ENCODE measurements at regions not wholly inside any gene's neighbourhood (a gene's known extent, or its start where the extent isn't known, plus 50 kb on each side); places are given as distances from the start of the nearest gene placed in this dataset.

- Mint-ChIP-seq H3K27me3 (peaks cover 18% of the 10 kb centered on the region), H3K4me1 (no peaks in the 10 kb centered on the region), H3K9me3 (no peaks in the 10 kb centered on the region), H3K4me3 (no peak overlapping the region), H3K27ac (no peak overlapping the region)
- ATAC-seq (no peak), DNase-seq (no peak)
These were observed 362.1 kb downstream of the EFNB2 start for GRCh38 chr13:106173346-106173745.

GRCh38 chr13:106172176-106172905 lies 363.1 kb downstream of the EFNB2 start:
- Mint-ChIP-seq H3K9me3 (no peaks in the 10 kb centered on the region), H3K27me3 (peaks cover 28% of the 10 kb centered on the region), H3K4me1 (no peaks in the 10 kb centered on the region), H3K27ac (no peak overlapping the region), H3K4me3 (no peak overlapping the region)
- ATAC-seq (no peak), DNase-seq (no peak)

GRCh38 chr13:106163426-106163825 lies 372.0 kb downstream of the EFNB2 start:
- Mint-ChIP-seq H3K4me3 (no peak overlapping the region), H3K27me3 (peaks cover 14% of the 10 kb centered on the region), H3K4me1 (no peaks in the 10 kb centered on the region), H3K27ac (no peak overlapping the region), H3K9me3 (peaks cover 0 to 6% of the 10 kb centered on the region in 2 donors)
- no peak for ATAC-seq
- no peak for DNase-seq

GRCh38 chr13:106161146-106161545 lies 374.3 kb downstream of the EFNB2 start:
- DNase-seq (no peak), ATAC-seq (no peak)
- peaks cover 0 to 6% of the 10 kb centered on the region in 2 donors for H3K9me3 Mint-ChIP-seq
- H3K4me1 Mint-ChIP-seq: no peaks in the 10 kb centered on the region
- no peaks in the 10 kb centered on the region for H3K27me3 Mint-ChIP-seq
- H3K27ac Mint-ChIP-seq: no peak overlapping the region
- H3K4me3 Mint-ChIP-seq: no peak overlapping the region

GRCh38 chr13:106159295-106160195 lies 375.9 kb downstream of the EFNB2 start:
- no peak overlapping the region for H3K4me3 Mint-ChIP-seq
- no peaks in the 10 kb centered on the region for H3K4me1 Mint-ChIP-seq
- DNase-seq (no peak), ATAC-seq (no peak)
- no peak overlapping the region for H3K27ac Mint-ChIP-seq
- no peaks in the 10 kb centered on the region for H3K27me3 Mint-ChIP-seq
- H3K9me3 Mint-ChIP-seq: peaks cover 0 to 4% of the 10 kb centered on the region in 2 donors

- no peak for DNase-seq
- ATAC-seq: no peak
- no peaks in the 10 kb centered on the region for H3K4me1 Mint-ChIP-seq
- no peaks in the 10 kb centered on the region for H3K27me3 Mint-ChIP-seq
- no peaks in the 10 kb centered on the region for H3K9me3 Mint-ChIP-seq
- H3K4me3 Mint-ChIP-seq: no peak overlapping the region
- H3K27ac Mint-ChIP-seq: no peak overlapping the region
These were observed 379.0 kb downstream of the EFNB2 start for GRCh38 chr13:106156468-106156867.

- no peaks in the 10 kb centered on the region for H3K9me3 Mint-ChIP-seq
- ATAC-seq (no peak), DNase-seq (no peak)
- H3K4me3 Mint-ChIP-seq: no peak overlapping the region
- no peak overlapping the region for H3K27ac Mint-ChIP-seq
- H3K4me1 Mint-ChIP-seq: no peaks in the 10 kb centered on the region
- H3K27me3 Mint-ChIP-seq: no peaks in the 10 kb centered on the region
These were observed 380.1 kb downstream of the EFNB2 start for GRCh38 chr13:106155411-106155810.

GRCh38 chr13:106153876-106154275 lies 381.6 kb downstream of the EFNB2 start:
- no peaks in the 10 kb centered on the region for H3K4me1 Mint-ChIP-seq
- ATAC-seq: no peak
- DNase-seq: no peak
- no peak overlapping the region for H3K4me3 Mint-ChIP-seq
- H3K27me3 Mint-ChIP-seq: no peaks in the 10 kb centered on the region
- no peaks in the 10 kb centered on the region for H3K9me3 Mint-ChIP-seq
- H3K27ac Mint-ChIP-seq: no peak overlapping the region

GRCh38 chr13:106153041-106153440 lies 382.4 kb downstream of the EFNB2 start:
- DNase-seq (no peak), ATAC-seq (no peak)
- H3K4me1 Mint-ChIP-seq: no peaks in the 10 kb centered on the region
- H3K27ac Mint-ChIP-seq: no peak overlapping the region
- H3K27me3 Mint-ChIP-seq: no peaks in the 10 kb centered on the region
- H3K4me3 Mint-ChIP-seq: no peak overlapping the region
- H3K9me3 Mint-ChIP-seq: no peaks in the 10 kb centered on the region

- ATAC-seq (no peak), DNase-seq (no peak)
- Mint-ChIP-seq H3K27ac (no peak overlapping the region), H3K4me1 (no peaks in the 10 kb centered on the region), H3K9me3 (no peaks in the 10 kb centered on the region), H3K4me3 (no peak overlapping the region), H3K27me3 (no peaks in the 10 kb centered on the region)
These were observed 383.4 kb downstream of the EFNB2 start for GRCh38 chr13:106152047-106152446.

- Mint-ChIP-seq H3K9me3 (no peaks in the 10 kb centered on the region), H3K27ac (no peak overlapping the region), H3K4me3 (no peak overlapping the region), H3K4me1 (no peaks in the 10 kb centered on the region), H3K27me3 (no peaks in the 10 kb centered on the region)
- ATAC-seq (no peak), DNase-seq (no peak)
These were observed 384.3 kb downstream of the EFNB2 start for GRCh38 chr13:106151056-106151699.

GRCh38 chr13:106145997-106146864 lies 389.2 kb downstream of the EFNB2 start:
- H3K27me3 Mint-ChIP-seq: peaks cover 10% of the 10 kb centered on the region
- DNase-seq (no peak), ATAC-seq (no peak)
- no peaks in the 10 kb centered on the region for H3K4me1 Mint-ChIP-seq
- H3K4me3 Mint-ChIP-seq: no peak overlapping the region
- H3K27ac Mint-ChIP-seq: peak overlapping the region in 1 of 2 donors; percentile 28
- no peaks in the 10 kb centered on the region for H3K9me3 Mint-ChIP-seq

GRCh38 chr13:106145070-106145469 lies 390.4 kb downstream of the EFNB2 start:
- ATAC-seq (no peak), DNase-seq (no peak)
- Mint-ChIP-seq H3K27me3 (peaks cover 10% of the 10 kb centered on the region), H3K9me3 (no peaks in the 10 kb centered on the region), H3K4me1 (no peaks in the 10 kb centered on the region), H3K4me3 (no peak overlapping the region), H3K27ac (no peak overlapping the region)

GRCh38 chr13:106143930-106144709 lies 391.3 kb downstream of the EFNB2 start:
- DNase-seq (no peak), ATAC-seq (no peak)
- no peaks in the 10 kb centered on the region for H3K9me3 Mint-ChIP-seq
- no peaks in the 10 kb centered on the region for H3K4me1 Mint-ChIP-seq
- H3K4me3 Mint-ChIP-seq: no peak overlapping the region
- peaks cover 10% of the 10 kb centered on the region for H3K27me3 Mint-ChIP-seq
- no peak overlapping the region for H3K27ac Mint-ChIP-seq

Data from stimulated activated naive CD8-positive, alpha-beta T cell treated with anti-CD3 and anti-CD28 coated beads, Interleukin-15, amount 100 ng/mL, for 72 hours (primary cell).